Ascending aorta (tissue), 2 donors: ENCODE measurements at regions not wholly inside any gene's neighbourhood (a gene's known extent, or its start where the extent isn't known, plus 50 kb on each side); places are given as distances from the start of the nearest gene placed in this dataset.

Experiments
- DNase-seq, 2 donors: peaks; one replicate each; pipeline ENCODE4 v3.0.0-alpha.2; 2019; ENCODE audit warnings: low spot score in 2 of 2
- H3K27ac ChIP-seq, 2 donors: fragments of 200-600 bp; sonication (generic); one replicate each; pipeline ENCODE4 v1.5.1; 2016 to 2017; ENCODE audit warnings: mild to moderate bottlenecking in 1 of 2
- H3K27me3 ChIP-seq: fragments of 200-600 bp; sonication (generic); one replicate; pipeline ENCODE4 v1.5.1; 2017
- H3K36me3 ChIP-seq, 2 donors: fragments of 200-600 bp; sonication (generic); one replicate each; pipeline ENCODE4 v1.5.1; 2016
- H3K4me1 ChIP-seq, 2 donors: fragments of 200-600 bp; sonication (generic); one replicate each; pipeline ENCODE4 v1.5.1; 2016 to 2017; ENCODE audit warnings: mild to moderate bottlenecking in 1 of 2
- H3K4me3 ChIP-seq, 2 donors: fragments of 200-600 bp; sonication (generic); one replicate each; pipeline ENCODE4 v1.5.1; 2016 to 2017; ENCODE audit warnings: mild to moderate bottlenecking in 1 of 2
- H3K9me3 ChIP-seq, 2 donors: fragments of 200-600 bp; sonication (generic); one replicate each; pipeline ENCODE4 v1.5.1; 2016
- CTCF ChIP-seq, 3 experiments: fragments of 200-600 bp in 2 of 3; fragments of 450-650 bp in 1 of 3; sonication (generic) in 2 of 3; IDR thresholded peaks; one replicate each; pipeline ENCODE4 v1.5.1; 2016 to 2019; ENCODE audit warnings: antibody characterized with exemption in 3 of 3, mild to moderate bottlenecking in 1 of 3, moderate library complexity in 1 of 3
- intact Hi-C: fragments of 100-400 bp; cut with DNase I; formaldehyde crosslinking; loops from one replicate; pipeline ENCODE4 v1.15.1; 2023

- Histone ChIP-seq H3K27me3 (no peaks in the 10 kb centered on the region), H3K4me3 (no peak overlapping the region), H3K4me1 (no peaks in the 10 kb centered on the region), H3K27ac (no peak overlapping the region), H3K9me3 (no peaks in the 10 kb centered on the region), H3K36me3 (no peaks in the 10 kb centered on the region)
- intact Hi-C loops, result no loop called here
- no peak for TF ChIP-seq CTCF (IDR thresholded peaks at IDR 0.05)
- DNase-seq, result no peak
Measured at GRCh38 chr16:74192281-74192797, 104.3 kb upstream of the PSMD7 start.

- Histone ChIP-seq H3K36me3 (no peaks in the 10 kb centered on the region), H3K27ac (no peak overlapping the region), H3K4me1 (no peaks in the 10 kb centered on the region), H3K27me3 (no peaks in the 10 kb centered on the region), H3K9me3 (no peaks in the 10 kb centered on the region), H3K4me3 (no peak overlapping the region)
- no peak for DNase-seq
- no peak for TF ChIP-seq CTCF (IDR thresholded peaks at IDR 0.05)
- intact Hi-C loops, result no loop called here
Measured at GRCh38 chr16:74190292-74190691, 106.3 kb upstream of the PSMD7 start.

- no peaks in the 10 kb centered on the region for H3K27me3 ChIP-seq
- H3K36me3 ChIP-seq, result no peaks in the 10 kb centered on the region
- no peaks in the 10 kb centered on the region for H3K4me1 ChIP-seq
- TF ChIP-seq CTCF (IDR thresholded peaks at IDR 0.05), result no peak
- H3K27ac ChIP-seq, result no peak overlapping the region
- intact Hi-C loops, result no loop called here
- H3K9me3 ChIP-seq, result no peaks in the 10 kb centered on the region
- DNase-seq, result no peak
- H3K4me3 ChIP-seq, result no peak overlapping the region
Measured at GRCh38 chr16:74188856-74189255, 107.8 kb upstream of the PSMD7 start.

- intact Hi-C loops, result no loop called here
- TF ChIP-seq CTCF (IDR thresholded peaks at IDR 0.05), result no peak
- Histone ChIP-seq H3K4me1 (no peaks in the 10 kb centered on the region), H3K4me3 (no peak overlapping the region), H3K27me3 (no peaks in the 10 kb centered on the region), H3K9me3 (no peaks in the 10 kb centered on the region), H3K36me3 (no peaks in the 10 kb centered on the region), H3K27ac (no peak overlapping the region)
- DNase-seq, result no peak
Measured at GRCh38 chr16:74186561-74186971, 110.0 kb upstream of the PSMD7 start.

GRCh38 chr16:74184839-74185238, 111.8 kb upstream of the PSMD7 start:
- Histone ChIP-seq H3K36me3 (no peaks in the 10 kb centered on the region), H3K4me3 (no peak overlapping the region), H3K27me3 (no peaks in the 10 kb centered on the region), H3K4me1 (no peaks in the 10 kb centered on the region), H3K27ac (no peak overlapping the region), H3K9me3 (peaks cover 0 to 4% of the 10 kb centered on the region in 2 donors)
- no peak for DNase-seq
- no peak for TF ChIP-seq CTCF (IDR thresholded peaks at IDR 0.05)
- intact Hi-C loops, result no loop called here
